ENCODE measurements at regions not wholly inside any gene's neighbourhood (a gene's known extent, or its start where the extent isn't known, plus 50 kb on each side); places are given as distances from the start of the nearest gene placed in this dataset.
"Not testable (repeated sequence)": the region's sequence is repeated elsewhere in the genome, so short reads cannot be mapped to it uniquely, and the experiment has no call there.

DNA sequence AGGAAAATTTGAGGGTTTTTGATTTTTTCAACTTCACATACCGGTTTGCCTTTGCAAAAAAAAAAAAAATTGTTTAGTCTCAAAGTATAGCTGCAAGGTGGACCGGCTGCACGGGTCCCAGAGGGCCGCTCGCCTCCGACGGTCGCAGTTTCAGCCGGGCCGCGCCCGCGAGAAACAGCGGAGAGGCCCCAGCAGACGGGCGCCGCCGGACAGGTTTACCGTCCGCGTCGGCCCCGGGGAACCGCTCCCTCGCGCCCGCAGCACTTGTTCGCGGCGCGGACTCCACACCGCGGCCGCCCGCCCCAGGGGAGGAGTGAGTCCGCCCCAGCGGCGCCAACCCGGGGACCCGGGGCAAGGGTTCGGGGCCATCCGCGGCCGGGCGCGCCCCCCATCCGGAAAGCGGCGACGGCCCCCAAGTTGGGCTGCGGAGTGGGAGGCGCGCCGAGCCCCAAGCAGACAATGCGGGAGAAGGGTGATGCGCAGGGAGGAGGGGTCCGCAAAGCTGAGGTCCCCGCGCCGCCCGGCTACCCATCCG lies 146.5 kb upstream of the AKAP13 start:
- TF ChIP-seq LEF1, FOXM1, CTBP1 (IDR thresholded peaks at IDR 0.05; ENCODE audit: borderline replicate concordance): not testable (repeated sequence)

Measured in HEK293T (cell line).